ENCODE measurements at regions not wholly inside any gene's neighbourhood (a gene's known extent, or its start where the extent isn't known, plus 50 kb on each side); places are given as distances from the start of the nearest gene placed in this dataset.

- TF ChIP-seq CTCF (IDR thresholded peaks at IDR 0.05) (no peak), EZH2phosphoT487 (IDR thresholded peaks at IDR 0.05) (no peak), EZH2 (IDR thresholded peaks at IDR 0.05) (no peak)
Measured at GRCh38 chr15:29535952-29536351, 266.3 kb upstream of the NSMCE3 start.
